ENCODE measurements at regions not wholly inside any gene's neighbourhood (a gene's known extent, or its start where the extent isn't known, plus 50 kb on each side); places are given as distances from the start of the nearest gene placed in this dataset.
"Not testable (repeated sequence)": the region's sequence is repeated elsewhere in the genome, so short reads cannot be mapped to it uniquely, and the experiment has no call there.

GRCh38 chr18:76307293-76307690 lies 187.8 kb downstream of the ZNF516 start:
- no peak for DNase-seq (ENCODE audit: low spot score)

- DNase-seq (ENCODE audit: low spot score): no peak
Observed at GRCh38 chr18:76306685-76307292, 188.3 kb downstream of the ZNF516 start.

- DNase-seq (ENCODE audit: low spot score): no peak
Observed at GRCh38 chr18:76285866-76286265, 209.2 kb downstream of the ZNF516 start.

- DNase-seq (ENCODE audit: low spot score): no peak
Observed at GRCh38 chr18:76281565-76281964, 213.5 kb downstream of the ZNF516 start.

- no peak for DNase-seq (ENCODE audit: low spot score)
Observed at GRCh38 chr18:76277801-76278200, 217.2 kb downstream of the ZNF516 start.

- no peak for DNase-seq (ENCODE audit: low spot score)
Observed at GRCh38 chr18:76275727-76276313, 219.2 kb downstream of the ZNF516 start.

GRCh38 chr18:76274468-76275289 lies 220.4 kb downstream of the ZNF516 start:
- no peak for DNase-seq (ENCODE audit: low spot score)

GRCh38 chr18:76273956-76274355 lies 221.1 kb downstream of the ZNF516 start:
- no peak for DNase-seq (ENCODE audit: low spot score)

GRCh38 chr18:76273036-76273545 lies 222.0 kb downstream of the ZNF516 start:
- DNase-seq (ENCODE audit: low spot score): no peak

- DNase-seq (ENCODE audit: low spot score): not testable (repeated sequence)
Observed at GRCh38 chr18:76267423-76267822, 227.6 kb downstream of the ZNF516 start.

GRCh38 chr18:76266236-76266991 lies 228.6 kb downstream of the ZNF516 start:
- no peak for DNase-seq (ENCODE audit: low spot score)

GRCh38 chr18:76265497-76266235 lies 229.4 kb downstream of the ZNF516 start:
- DNase-seq (ENCODE audit: low spot score): peak; percentile 13

- DNase-seq (ENCODE audit: low spot score): no peak
Observed at GRCh38 chr18:76264876-76265250, 230.2 kb downstream of the ZNF516 start.

- DNase-seq (ENCODE audit: low spot score): no peak
Observed at GRCh38 chr18:76264198-76264875, 230.7 kb downstream of the ZNF516 start.

- DNase-seq (ENCODE audit: low spot score): no peak
Observed at GRCh38 chr18:76263046-76264005, 231.7 kb downstream of the ZNF516 start.

GRCh38 chr18:76260941-76261472 lies 234.0 kb downstream of the ZNF516 start:
- DNase-seq (ENCODE audit: low spot score): no peak

- no peak for DNase-seq (ENCODE audit: low spot score)
Observed at GRCh38 chr18:76259711-76260110, 235.3 kb downstream of the ZNF516 start.

GRCh38 chr18:76259096-76259495 lies 235.9 kb downstream of the ZNF516 start:
- DNase-seq (ENCODE audit: low spot score): no peak

GRCh38 chr18:76258209-76258608 lies 236.8 kb downstream of the ZNF516 start:
- DNase-seq (ENCODE audit: low spot score): no peak

Data from hepatic stellate cell (primary cell).